Uterus (tissue), 2 donors: ENCODE measurements at regions not wholly inside any gene's neighbourhood (a gene's known extent, or its start where the extent isn't known, plus 50 kb on each side); places are given as distances from the start of the nearest gene placed in this dataset.
"Not testable (repeated sequence)": the region's sequence is repeated elsewhere in the genome, so short reads cannot be mapped to it uniquely, and the experiment has no call there.

Experiments used
- POLR2A ChIP-seq, 2 donors: fragments of 450-650 bp; IDR thresholded peaks; one replicate each; pipeline ENCODE4 v1.6.1; 2016; ENCODE audit warnings: antibody characterized with exemption in 2 of 2, mild to moderate bottlenecking in 1 of 2, moderate library complexity in 1 of 2
- TF ChIP-seq, protein P1 (sequence below), 4 experiments: fragments of 200-600 bp in 2 of 4; fragments of 450-650 bp in 2 of 4; sonication (generic) in 2 of 4; IDR thresholded peaks; one replicate each; pipeline ENCODE4 v1.5.1; 2016 to 2019; ENCODE audit warnings: antibody characterized with exemption in 4 of 4, mild to moderate bottlenecking in 2 of 4, moderate library complexity in 1 of 4

DNA sequence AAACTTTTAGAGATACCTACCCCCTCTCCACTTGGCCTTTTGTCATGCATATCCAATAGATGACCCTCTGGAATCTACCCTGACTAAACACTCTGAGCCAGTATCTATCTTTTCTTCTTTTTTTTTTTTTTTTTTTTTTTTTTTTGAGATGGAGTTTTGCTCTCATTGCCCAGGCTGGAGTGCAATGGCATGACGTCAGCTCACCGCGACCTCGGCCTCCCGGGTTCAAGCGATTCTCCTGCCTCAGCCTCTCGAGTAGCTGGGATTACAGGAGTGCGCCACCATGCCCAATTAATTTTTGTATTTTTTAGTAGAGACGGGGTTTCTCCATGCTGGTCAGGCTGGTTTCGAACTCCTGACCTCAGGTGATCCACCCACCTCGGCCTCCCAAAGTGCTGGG lies 50.8 kb upstream of the GRIN2B start:
- TF ChIP-seq, protein P1, sequence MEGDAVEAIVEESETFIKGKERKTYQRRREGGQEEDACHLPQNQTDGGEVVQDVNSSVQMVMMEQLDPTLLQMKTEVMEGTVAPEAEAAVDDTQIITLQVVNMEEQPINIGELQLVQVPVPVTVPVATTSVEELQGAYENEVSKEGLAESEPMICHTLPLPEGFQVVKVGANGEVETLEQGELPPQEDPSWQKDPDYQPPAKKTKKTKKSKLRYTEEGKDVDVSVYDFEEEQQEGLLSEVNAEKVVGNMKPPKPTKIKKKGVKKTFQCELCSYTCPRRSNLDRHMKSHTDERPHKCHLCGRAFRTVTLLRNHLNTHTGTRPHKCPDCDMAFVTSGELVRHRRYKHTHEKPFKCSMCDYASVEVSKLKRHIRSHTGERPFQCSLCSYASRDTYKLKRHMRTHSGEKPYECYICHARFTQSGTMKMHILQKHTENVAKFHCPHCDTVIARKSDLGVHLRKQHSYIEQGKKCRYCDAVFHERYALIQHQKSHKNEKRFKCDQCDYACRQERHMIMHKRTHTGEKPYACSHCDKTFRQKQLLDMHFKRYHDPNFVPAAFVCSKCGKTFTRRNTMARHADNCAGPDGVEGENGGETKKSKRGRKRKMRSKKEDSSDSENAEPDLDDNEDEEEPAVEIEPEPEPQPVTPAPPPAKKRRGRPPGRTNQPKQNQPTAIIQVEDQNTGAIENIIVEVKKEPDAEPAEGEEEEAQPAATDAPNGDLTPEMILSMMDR (IDR thresholded peaks at IDR 0.05): not testable (repeated sequence)
- TF ChIP-seq POLR2A (IDR thresholded peaks at IDR 0.05): not testable (repeated sequence)
